ENCODE measurements at regions not wholly inside any gene's neighbourhood (a gene's known extent, or its start where the extent isn't known, plus 50 kb on each side); places are given as distances from the start of the nearest gene placed in this dataset.

- ATAC-seq = no peak
These were observed 324.6 kb downstream of the MFSD1 start for GRCh38 chr3:159126261-159127020.

More at GRCh38 chr3:159126261-159127020, 324.6 kb downstream of the MFSD1 start:
- H3K4me3 ChIP-seq = no peak overlapping the region
- Mint-ChIP-seq H3K4me3 (no peak overlapping the region), H3K9me3 (no peaks in the 10 kb centered on the region), H3K27ac (no peak overlapping the region), H3K27me3 (ENCODE audit: insufficient read depth, low read depth, poor library complexity) (no peaks in the 10 kb centered on the region), H3K36me3 (ENCODE audit: low read depth) (no peaks in the 10 kb centered on the region), H3K4me1 (no peaks in the 10 kb centered on the region)
- no peaks in the 10 kb centered on the region for H3F3A ChIP-seq (replicated peaks; ENCODE audit: low read depth)
- no peaks in the 10 kb centered on the region for H3K4me1 ChIP-seq (ENCODE audit: insufficient read depth)
- H3K9me2 ChIP-seq (ENCODE audit: insufficient read depth) = no peaks in the 10 kb centered on the region; the same call in none of the 2 replicates
- TF ChIP-seq ZNF462 (CRISPR knock-in tag; IDR thresholded peaks at IDR 0.05) = no peak
- no peak for TF ChIP-seq ETS1 (IDR thresholded peaks at IDR 0.05)
- no peak for TF ChIP-seq CREB1 (CRISPR knock-in tag; IDR thresholded peaks at IDR 0.05; ENCODE audit: low read depth)
- TF ChIP-seq EZH2phosphoT487 (IDR thresholded peaks at IDR 0.05; ENCODE audit: unreplicated experiment) = no peak
- no peak for TF ChIP-seq STAT1 (IDR thresholded peaks at IDR 0.05; ENCODE audit: unreplicated experiment)
- TF ChIP-seq CTCF (conservative IDR thresholded peaks at IDR 0.05; ENCODE audit: low read depth in 2 of 2) = no peak
- no peak for TF ChIP-seq POLR2AphosphoS5 (IDR thresholded peaks at IDR 0.05; ENCODE audit: low read depth)
- no peak for TF ChIP-seq ZNF331 (CRISPR knock-in tag; IDR thresholded peaks at IDR 0.05; ENCODE audit: low read depth)
- no peak for TF ChIP-seq REST (IDR thresholded peaks at IDR 0.05; ENCODE audit: unreplicated experiment)
- no peak for TF ChIP-seq EZH2 (IDR thresholded peaks at IDR 0.05; ENCODE audit: low read depth, unreplicated experiment)
- TF ChIP-seq JUNB (IDR thresholded peaks at IDR 0.05; ENCODE audit: unreplicated experiment) = no peak
- no peak for TF ChIP-seq ZNF114 (CRISPR knock-in tag; IDR thresholded peaks at IDR 0.05)
- no peak for TF ChIP-seq NANOG (IDR thresholded peaks at IDR 0.05; ENCODE audit: borderline replicate concordance)
- no peak overlapping the region for H3K4me2 ChIP-seq
- H4K20me1 ChIP-seq (replicated peaks; ENCODE audit: insufficient read depth) = no peaks in the 10 kb centered on the region
- H3K27me3 ChIP-seq (ENCODE audit: insufficient read depth) = no peaks in the 10 kb centered on the region
- no peak overlapping the region for H2AFZ ChIP-seq
- H3K79me2 ChIP-seq (replicated peaks; ENCODE audit: insufficient read depth) = no peaks in the 10 kb centered on the region
- H3K27ac ChIP-seq (ENCODE audit: low read depth) = no peak overlapping the region
- no peak for DNase-seq (ENCODE audit: low spot score)
- H3K36me3 ChIP-seq (ENCODE audit: insufficient read depth) = no peaks in the 10 kb centered on the region
